C4-2B (cell line): ENCODE measurements at regions not wholly inside any gene's neighbourhood (a gene's known extent, or its start where the extent isn't known, plus 50 kb on each side); places are given as distances from the start of the nearest gene placed in this dataset.

Source experiments
- H3K27ac ChIP-seq: fragments of 450-650 bp; 2 replicates; pipeline ENCODE4 v1.5.1; 2017
- ZFX ChIP-seq: fragments of 450-650 bp; IDR thresholded peaks from 2 replicates; pipeline ENCODE4 v1.6.1; 2017
- TF ChIP-seq, protein P1 (sequence below): fragments of 450-650 bp; conservative IDR thresholded peaks from 2 replicates; pipeline ENCODE4 v1.5.1; 2017; ENCODE audit warnings: mild to moderate bottlenecking

DNA sequence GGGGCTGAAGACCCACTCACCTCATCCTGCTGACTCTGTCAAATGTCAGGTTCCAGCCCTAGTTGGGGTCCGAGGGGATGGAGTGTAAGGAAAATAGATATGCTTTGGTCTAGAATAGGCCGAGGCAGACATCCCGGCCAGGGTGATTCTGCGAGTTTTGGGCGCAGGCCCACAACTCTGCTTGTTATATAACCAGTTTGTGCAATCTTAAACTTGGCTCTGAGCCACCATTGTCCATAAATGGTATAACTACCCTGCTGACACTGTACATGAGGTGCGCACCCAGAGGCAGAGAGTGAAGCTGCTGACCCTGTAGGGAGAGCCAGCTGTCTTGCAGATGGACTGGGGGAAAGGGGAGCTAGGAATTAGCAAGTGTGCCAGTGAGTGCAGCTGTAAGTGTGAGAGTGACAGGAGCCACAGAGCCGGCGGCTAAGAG, 1388.8 kb downstream of the AMY1C start:
- TF ChIP-seq ZFX: no peak
- TF ChIP-seq, protein P1, sequence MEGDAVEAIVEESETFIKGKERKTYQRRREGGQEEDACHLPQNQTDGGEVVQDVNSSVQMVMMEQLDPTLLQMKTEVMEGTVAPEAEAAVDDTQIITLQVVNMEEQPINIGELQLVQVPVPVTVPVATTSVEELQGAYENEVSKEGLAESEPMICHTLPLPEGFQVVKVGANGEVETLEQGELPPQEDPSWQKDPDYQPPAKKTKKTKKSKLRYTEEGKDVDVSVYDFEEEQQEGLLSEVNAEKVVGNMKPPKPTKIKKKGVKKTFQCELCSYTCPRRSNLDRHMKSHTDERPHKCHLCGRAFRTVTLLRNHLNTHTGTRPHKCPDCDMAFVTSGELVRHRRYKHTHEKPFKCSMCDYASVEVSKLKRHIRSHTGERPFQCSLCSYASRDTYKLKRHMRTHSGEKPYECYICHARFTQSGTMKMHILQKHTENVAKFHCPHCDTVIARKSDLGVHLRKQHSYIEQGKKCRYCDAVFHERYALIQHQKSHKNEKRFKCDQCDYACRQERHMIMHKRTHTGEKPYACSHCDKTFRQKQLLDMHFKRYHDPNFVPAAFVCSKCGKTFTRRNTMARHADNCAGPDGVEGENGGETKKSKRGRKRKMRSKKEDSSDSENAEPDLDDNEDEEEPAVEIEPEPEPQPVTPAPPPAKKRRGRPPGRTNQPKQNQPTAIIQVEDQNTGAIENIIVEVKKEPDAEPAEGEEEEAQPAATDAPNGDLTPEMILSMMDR: no peak
- H3K27ac ChIP-seq: peak overlapping the region; percentile 0; the same call in 1 of the 2 replicates

DNA sequence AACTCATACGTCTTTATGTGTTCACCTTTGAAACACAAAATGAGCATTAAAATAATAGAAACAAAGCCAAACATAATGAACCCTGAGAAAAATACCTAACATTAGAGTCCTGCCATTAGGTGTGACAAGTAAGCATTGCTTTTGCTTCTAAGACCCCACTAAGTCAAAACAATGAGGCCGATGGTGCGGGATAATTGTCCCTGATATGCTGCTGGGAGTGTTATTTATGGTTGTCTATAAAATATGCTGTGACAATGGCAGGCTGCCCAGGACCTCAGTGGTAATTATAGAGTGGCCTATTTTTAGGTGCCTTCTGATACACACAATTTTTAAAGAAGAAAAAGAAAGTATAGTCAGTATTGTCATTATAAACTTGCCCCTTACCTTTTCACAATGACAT, 1423.1 kb downstream of the AMY1C start:
- H3K27ac ChIP-seq: no peak overlapping the region
- TF ChIP-seq ZFX: no peak
- TF ChIP-seq, protein P1: no peak

- TF ChIP-seq, protein P1: no peak
- TF ChIP-seq ZFX: no peak
- H3K27ac ChIP-seq: no peak overlapping the region
Observed at GRCh38 chr1:105180789-105181188, 1431.1 kb downstream of the AMY1C start.

GRCh38 chr1:105204836-105205371, 1455.2 kb downstream of the AMY1C start:
- TF ChIP-seq ZFX: no peak
- TF ChIP-seq, protein P1: no peak
- H3K27ac ChIP-seq: no peak overlapping the region

DNA sequence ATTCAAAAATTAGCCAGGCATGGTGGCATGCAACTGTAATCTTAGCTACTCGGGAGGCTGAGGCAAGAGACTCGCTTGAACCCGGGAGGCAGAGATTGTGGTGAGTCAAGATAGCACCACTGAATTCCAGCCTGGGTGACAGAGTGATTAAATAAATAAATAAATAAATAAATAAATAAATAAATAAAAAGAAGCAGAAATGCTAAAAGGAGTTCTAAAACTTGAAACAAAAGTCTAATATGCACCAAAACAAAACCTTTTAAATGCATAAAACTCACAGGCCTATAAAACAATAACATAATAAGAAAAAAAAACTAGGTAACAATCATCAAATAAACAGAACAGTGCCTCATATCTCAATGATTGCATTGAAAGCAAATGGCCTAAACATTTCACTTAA, 1458.9 kb downstream of the AMY1C start:
- no peak for TF ChIP-seq ZFX
- TF ChIP-seq, protein P1: no peak
- H3K27ac ChIP-seq: no peak overlapping the region

- no peak for TF ChIP-seq ZFX
- TF ChIP-seq, protein P1: no peak
- H3K27ac ChIP-seq: no peak overlapping the region
Observed at GRCh38 chr1:105210747-105211146, 1461.0 kb downstream of the AMY1C start.

- TF ChIP-seq ZFX: no peak
- TF ChIP-seq, protein P1: no peak
- no peak overlapping the region for H3K27ac ChIP-seq
Observed at GRCh38 chr1:105231378-105231777, 1481.7 kb downstream of the AMY1C start.
